HCT116 (cell line): ENCODE measurements at regions not wholly inside any gene's neighbourhood (a gene's known extent, or its start where the extent isn't known, plus 50 kb on each side); places are given as distances from the start of the nearest gene placed in this dataset.

ENCODE experiments used
- EZH2 ChIP-seq: fragments of 200-600 bp; sonication (generic); IDR thresholded peaks from 2 replicates; pipeline ENCODE4 v1.6.1; 2017; ENCODE audit warnings: antibody characterized with exemption, mixed run types
- EZH2phosphoT487 ChIP-seq: fragments of 200-600 bp; IDR thresholded peaks from 2 replicates; pipeline ENCODE4 v1.6.1; 2018; ENCODE audit warnings: antibody characterized with exemption, borderline replicate concordance
- JUND ChIP-seq: IDR thresholded peaks from 2 replicates; pipeline ENCODE4 v1.6.1; 2012
- MAX ChIP-seq: IDR thresholded peaks from 2 replicates; pipeline ENCODE4 v1.6.1; 2012
- POLR2A ChIP-seq: IDR thresholded peaks from 2 replicates; pipeline ENCODE4 v1.7.0; 2011; ENCODE audit warnings: borderline replicate concordance; ENCODE audit not compliant: insufficient read depth, insufficient read length; ENCODE audit errors: extremely low read depth
- POLR2AphosphoS5 ChIP-seq: IDR thresholded peaks from 2 replicates; pipeline ENCODE4 v1.6.1; 2011; ENCODE audit warnings: mild to moderate bottlenecking, low read depth, low read length, moderate library complexity
- TCF7L2 ChIP-seq: IDR thresholded peaks from 2 replicates; pipeline ENCODE4 v1.7.0; 2011; ENCODE audit warnings: borderline replicate concordance, inconsistent platforms; ENCODE audit not compliant: insufficient read depth, insufficient read length; ENCODE audit errors: extremely low read depth
- ZBTB33 ChIP-seq: IDR thresholded peaks from 2 replicates; pipeline ENCODE4 v1.6.1; 2011; ENCODE audit warnings: mild to moderate bottlenecking, low read length, moderate library complexity; ENCODE audit not compliant: insufficient replicate concordance; ENCODE audit errors: extremely low read depth
- ZFX ChIP-seq: fragments of 450-650 bp; IDR thresholded peaks from 2 replicates; pipeline ENCODE4 v1.6.1; 2017
- TF ChIP-seq, protein P1 (sequence below), 3 experiments: fragments of 200-600 bp in 1 of 3; sonication (generic) in 1 of 3; IDR thresholded peaks in 2 of 3; conservative IDR thresholded peaks in 1 of 3; 2 replicates each; pipeline ENCODE4 v1.5.1; 2012 to 2017; ENCODE audit warnings: low read depth in 2 of 3, low read length in 2 of 3, antibody characterized with exemption in 1 of 3, borderline replicate concordance in 1 of 3, control low read depth in 1 of 3, mild to moderate bottlenecking in 1 of 3, mixed read lengths in 1 of 3, mixed run types in 1 of 3, moderate library complexity in 1 of 3; ENCODE audit not compliant: insufficient read depth in 1 of 3
- TF ChIP-seq, protein P2 (sequence below): IDR thresholded peaks from 2 replicates; pipeline ENCODE4 v1.6.1; 2012; ENCODE audit warnings: low read depth

GRCh38 chr2:188096910-188097309, 194.8 kb upstream of the GULP1 start:
- TF ChIP-seq ZFX (no peak), EZH2 (no peak), EZH2phosphoT487 (no peak), POLR2A (no peak), MAX (no peak), POLR2AphosphoS5 (no peak), JUND (no peak), TCF7L2 (no peak), ZBTB33 (no peak)
- TF ChIP-seq, protein P1, sequence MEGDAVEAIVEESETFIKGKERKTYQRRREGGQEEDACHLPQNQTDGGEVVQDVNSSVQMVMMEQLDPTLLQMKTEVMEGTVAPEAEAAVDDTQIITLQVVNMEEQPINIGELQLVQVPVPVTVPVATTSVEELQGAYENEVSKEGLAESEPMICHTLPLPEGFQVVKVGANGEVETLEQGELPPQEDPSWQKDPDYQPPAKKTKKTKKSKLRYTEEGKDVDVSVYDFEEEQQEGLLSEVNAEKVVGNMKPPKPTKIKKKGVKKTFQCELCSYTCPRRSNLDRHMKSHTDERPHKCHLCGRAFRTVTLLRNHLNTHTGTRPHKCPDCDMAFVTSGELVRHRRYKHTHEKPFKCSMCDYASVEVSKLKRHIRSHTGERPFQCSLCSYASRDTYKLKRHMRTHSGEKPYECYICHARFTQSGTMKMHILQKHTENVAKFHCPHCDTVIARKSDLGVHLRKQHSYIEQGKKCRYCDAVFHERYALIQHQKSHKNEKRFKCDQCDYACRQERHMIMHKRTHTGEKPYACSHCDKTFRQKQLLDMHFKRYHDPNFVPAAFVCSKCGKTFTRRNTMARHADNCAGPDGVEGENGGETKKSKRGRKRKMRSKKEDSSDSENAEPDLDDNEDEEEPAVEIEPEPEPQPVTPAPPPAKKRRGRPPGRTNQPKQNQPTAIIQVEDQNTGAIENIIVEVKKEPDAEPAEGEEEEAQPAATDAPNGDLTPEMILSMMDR (IDR thresholded peaks at IDR 0.05 in 2 of 3, conservative IDR thresholded peaks at IDR 0.05 in 1 of 3; ENCODE audit: borderline replicate concordance in 1 of 3, insufficient read depth in 1 of 3, low read depth in 2 of 3, low read length in 2 of 3): no peak
- TF ChIP-seq, protein P2, sequence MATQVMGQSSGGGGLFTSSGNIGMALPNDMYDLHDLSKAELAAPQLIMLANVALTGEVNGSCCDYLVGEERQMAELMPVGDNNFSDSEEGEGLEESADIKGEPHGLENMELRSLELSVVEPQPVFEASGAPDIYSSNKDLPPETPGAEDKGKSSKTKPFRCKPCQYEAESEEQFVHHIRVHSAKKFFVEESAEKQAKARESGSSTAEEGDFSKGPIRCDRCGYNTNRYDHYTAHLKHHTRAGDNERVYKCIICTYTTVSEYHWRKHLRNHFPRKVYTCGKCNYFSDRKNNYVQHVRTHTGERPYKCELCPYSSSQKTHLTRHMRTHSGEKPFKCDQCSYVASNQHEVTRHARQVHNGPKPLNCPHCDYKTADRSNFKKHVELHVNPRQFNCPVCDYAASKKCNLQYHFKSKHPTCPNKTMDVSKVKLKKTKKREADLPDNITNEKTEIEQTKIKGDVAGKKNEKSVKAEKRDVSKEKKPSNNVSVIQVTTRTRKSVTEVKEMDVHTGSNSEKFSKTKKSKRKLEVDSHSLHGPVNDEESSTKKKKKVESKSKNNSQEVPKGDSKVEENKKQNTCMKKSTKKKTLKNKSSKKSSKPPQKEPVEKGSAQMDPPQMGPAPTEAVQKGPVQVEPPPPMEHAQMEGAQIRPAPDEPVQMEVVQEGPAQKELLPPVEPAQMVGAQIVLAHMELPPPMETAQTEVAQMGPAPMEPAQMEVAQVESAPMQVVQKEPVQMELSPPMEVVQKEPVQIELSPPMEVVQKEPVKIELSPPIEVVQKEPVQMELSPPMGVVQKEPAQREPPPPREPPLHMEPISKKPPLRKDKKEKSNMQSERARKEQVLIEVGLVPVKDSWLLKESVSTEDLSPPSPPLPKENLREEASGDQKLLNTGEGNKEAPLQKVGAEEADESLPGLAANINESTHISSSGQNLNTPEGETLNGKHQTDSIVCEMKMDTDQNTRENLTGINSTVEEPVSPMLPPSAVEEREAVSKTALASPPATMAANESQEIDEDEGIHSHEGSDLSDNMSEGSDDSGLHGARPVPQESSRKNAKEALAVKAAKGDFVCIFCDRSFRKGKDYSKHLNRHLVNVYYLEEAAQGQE: no peak
